ENCODE measurements at regions not wholly inside any gene's neighbourhood (a gene's known extent, or its start where the extent isn't known, plus 50 kb on each side); places are given as distances from the start of the nearest gene placed in this dataset.

- H3K4me3 ChIP-seq (ENCODE audit: low read depth, low read length), result no peak overlapping the region
- DNase-seq (ENCODE audit: low read depth), result no peak
- TF ChIP-seq MAX (IDR thresholded peaks at IDR 0.05; ENCODE audit: low read depth, low read length) (no peak), POLR2A (IDR thresholded peaks at IDR 0.05; ENCODE audit: extremely low read depth, insufficient read length) (no peak), MYC (IDR thresholded peaks at IDR 0.05; ENCODE audit: low read depth, low read length) (no peak), CTCF (IDR thresholded peaks at IDR 0.05; ENCODE audit: low read depth, low read length) (no peak)
These were observed 142.5 kb downstream of the C11orf91 start for GRCh38 chr11:33558097-33558496.

GRCh38 chr11:33557201-33557600, 143.4 kb downstream of the C11orf91 start:
- DNase-seq (ENCODE audit: low read depth), result no peak
- TF ChIP-seq MAX (IDR thresholded peaks at IDR 0.05; ENCODE audit: low read depth, low read length) (no peak), MYC (IDR thresholded peaks at IDR 0.05; ENCODE audit: low read depth, low read length) (no peak), CTCF (IDR thresholded peaks at IDR 0.05; ENCODE audit: low read depth, low read length) (no peak), POLR2A (IDR thresholded peaks at IDR 0.05; ENCODE audit: extremely low read depth, insufficient read length) (no peak)

GRCh38 chr11:33554219-33554618, 146.4 kb downstream of the C11orf91 start:
- no peak for DNase-seq (ENCODE audit: low read depth)
- H3K4me3 ChIP-seq (ENCODE audit: low read depth, low read length), result no peak overlapping the region
- no peak for TF ChIP-seq MAX (IDR thresholded peaks at IDR 0.05; ENCODE audit: low read depth, low read length)
- no peak for TF ChIP-seq CTCF (IDR thresholded peaks at IDR 0.05; ENCODE audit: low read depth, low read length)
- TF ChIP-seq POLR2A (IDR thresholded peaks at IDR 0.05; ENCODE audit: extremely low read depth, insufficient read length), result no peak
- TF ChIP-seq MYC (IDR thresholded peaks at IDR 0.05; ENCODE audit: low read depth, low read length), result no peak

More at GRCh38 chr11:33557201-33557600, 143.4 kb downstream of the C11orf91 start:
- H3K4me3 ChIP-seq (ENCODE audit: low read depth, low read length), result no peak overlapping the region

- H3K4me3 ChIP-seq (ENCODE audit: low read depth, low read length), result no peak overlapping the region
- DNase-seq (ENCODE audit: low read depth), result no peak
- TF ChIP-seq MYC (IDR thresholded peaks at IDR 0.05; ENCODE audit: low read depth, low read length) (no peak), CTCF (IDR thresholded peaks at IDR 0.05; ENCODE audit: low read depth, low read length) (no peak), POLR2A (IDR thresholded peaks at IDR 0.05; ENCODE audit: extremely low read depth, insufficient read length) (no peak), MAX (IDR thresholded peaks at IDR 0.05; ENCODE audit: low read depth, low read length) (no peak)
These were observed 147.1 kb downstream of the C11orf91 start for GRCh38 chr11:33553486-33553885.

GRCh38 chr11:33552756-33553155, 147.9 kb downstream of the C11orf91 start:
- DNase-seq (ENCODE audit: low read depth), result no peak
- no peak for TF ChIP-seq MYC (IDR thresholded peaks at IDR 0.05; ENCODE audit: low read depth, low read length)
- H3K4me3 ChIP-seq (ENCODE audit: low read depth, low read length), result no peak overlapping the region

- no peak overlapping the region for H3K4me3 ChIP-seq (ENCODE audit: low read depth, low read length)
- no peak for DNase-seq (ENCODE audit: low read depth)
- no peak for TF ChIP-seq POLR2A (IDR thresholded peaks at IDR 0.05; ENCODE audit: extremely low read depth, insufficient read length)
- TF ChIP-seq CTCF (IDR thresholded peaks at IDR 0.05; ENCODE audit: low read depth, low read length), result no peak
- no peak for TF ChIP-seq MAX (IDR thresholded peaks at IDR 0.05; ENCODE audit: low read depth, low read length)
- TF ChIP-seq MYC (IDR thresholded peaks at IDR 0.05; ENCODE audit: low read depth, low read length), result no peak
These were observed 149.6 kb downstream of the C11orf91 start for GRCh38 chr11:33551051-33551450.

Measured in NB4 (cell line).